ENCODE measurements at regions not wholly inside any gene's neighbourhood (a gene's known extent, or its start where the extent isn't known, plus 50 kb on each side); places are given as distances from the start of the nearest gene placed in this dataset.

GRCh38 chr9:104435059-104435458, 69.0 kb upstream of the OR13F1 start:
- intact Hi-C loops (cut with micrococcal nuclease) = no loop called here

DNA sequence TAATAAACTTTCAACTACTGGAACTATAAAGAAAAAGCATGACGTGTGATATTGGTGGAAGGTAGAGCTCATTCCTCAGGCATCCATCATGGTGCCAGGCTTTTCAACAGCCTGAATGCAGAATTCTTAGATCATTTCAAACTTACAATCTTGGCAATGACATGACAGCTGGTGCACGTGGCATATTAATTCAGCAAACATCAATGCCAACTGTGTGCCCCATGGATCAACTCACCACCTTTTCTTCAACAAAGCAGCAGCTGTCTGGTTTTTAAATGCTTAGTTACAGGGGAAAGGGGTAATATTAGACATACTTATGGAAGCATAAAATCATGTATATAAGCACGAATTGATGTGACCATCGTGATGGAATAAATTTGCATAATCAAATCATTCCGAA, 56.0 kb upstream of the OR13F1 start:
- intact Hi-C loops (cut with micrococcal nuclease) = no loop called here

Data from T-helper 2 cell treated with Interferon-gamma antibody and Interleukin-4, amounts not matched to agents 100 ng/mL and 5 ng/mL, for 36 hours (primary cell).